Peyer's patch (tissue), 4 donors: ENCODE measurements at regions not wholly inside any gene's neighbourhood (a gene's known extent, or its start where the extent isn't known, plus 50 kb on each side); places are given as distances from the start of the nearest gene placed in this dataset.

ENCODE experiments used
- DNase-seq, 3 donors: peaks; one replicate each; pipeline ENCODE4 v3.0.0-alpha.2; 2017 to 2019
- H3K27ac ChIP-seq, 4 donors: fragments of 200-600 bp; sonication (generic); one replicate each; pipeline ENCODE4 v1.5.1; 2016 to 2019
- H3K27me3 ChIP-seq, 2 donors: fragments of 200-600 bp; sonication (generic); one replicate each; pipeline ENCODE4 v1.5.1; 2019
- H3K36me3 ChIP-seq, 3 donors: fragments of 200-600 bp; sonication (generic); one replicate each; pipeline ENCODE4 v1.5.1; 2016 to 2019
- H3K4me1 ChIP-seq, 4 donors: fragments of 200-600 bp; sonication (generic); one replicate each; pipeline ENCODE4 v1.5.1; 2016 to 2019
- H3K4me3 ChIP-seq, 4 donors: fragments of 200-600 bp; sonication (generic); 1 replicate in 3 of 4; 2 replicates in 1 of 4; pipeline ENCODE4 v1.5.1; 2016 to 2019; ENCODE audit warnings: mild to moderate bottlenecking in 1 of 4
- H3K9me3 ChIP-seq, 4 donors: fragments of 200-600 bp; sonication (generic); one replicate each; pipeline ENCODE4 v1.5.1; 2016 to 2019; ENCODE audit warnings: mild to moderate bottlenecking in 1 of 4
- POLR2A ChIP-seq, 2 donors: fragments of 450-650 bp; IDR thresholded peaks; one replicate each; pipeline ENCODE4 v1.5.1; 2017; ENCODE audit warnings: antibody characterized with exemption in 2 of 2, mild to moderate bottlenecking in 2 of 2, moderate library complexity in 2 of 2
- TF ChIP-seq, protein P1 (sequence below), 6 experiments: fragments of 450-650 bp in 4 of 6; fragments of 200-600 bp in 2 of 6; sonication (generic) in 1 of 6; IDR thresholded peaks; one replicate each; pipeline ENCODE4 v1.5.1; 2017 to 2019; ENCODE audit warnings: antibody characterized with exemption in 6 of 6, mild to moderate bottlenecking in 3 of 6, moderate library complexity in 1 of 6

DNA sequence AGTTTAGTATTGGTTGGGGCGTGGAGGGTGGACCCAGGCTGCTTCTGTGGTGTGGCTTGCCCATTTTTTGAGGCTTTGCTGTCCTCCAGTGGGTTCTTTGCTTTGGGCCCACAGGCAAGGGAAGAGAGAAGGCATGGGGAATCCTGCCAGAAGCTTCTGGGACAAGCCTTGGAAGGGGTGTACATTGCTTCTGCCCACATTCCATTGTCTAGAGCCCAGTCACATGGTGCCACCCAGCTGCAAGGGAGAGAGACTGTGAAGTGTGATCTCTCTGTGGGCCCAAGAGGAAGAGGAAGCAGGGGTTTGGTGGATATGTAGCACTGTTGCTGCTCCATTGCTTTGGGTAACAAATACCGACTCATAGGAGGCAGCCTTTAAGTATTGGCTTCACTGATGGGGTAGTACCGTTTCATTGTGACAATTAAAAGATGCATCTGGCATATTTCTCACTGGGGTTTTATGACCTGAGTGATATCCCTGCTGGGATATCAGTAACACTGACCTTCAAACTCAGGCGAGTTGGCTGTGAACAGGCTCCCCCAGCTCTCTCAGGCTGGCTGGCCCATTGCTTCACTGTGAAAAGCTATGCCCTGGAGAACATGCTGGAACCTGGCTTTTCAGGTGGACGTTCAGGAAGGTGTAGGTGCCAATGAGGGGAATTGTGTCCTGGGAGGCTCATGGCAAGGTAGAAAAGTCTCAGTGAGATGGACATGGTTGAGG, 85.9 kb downstream of the CLDN34 start:
- no peak overlapping the region for H3K4me3 ChIP-seq
- TF ChIP-seq, protein P1, sequence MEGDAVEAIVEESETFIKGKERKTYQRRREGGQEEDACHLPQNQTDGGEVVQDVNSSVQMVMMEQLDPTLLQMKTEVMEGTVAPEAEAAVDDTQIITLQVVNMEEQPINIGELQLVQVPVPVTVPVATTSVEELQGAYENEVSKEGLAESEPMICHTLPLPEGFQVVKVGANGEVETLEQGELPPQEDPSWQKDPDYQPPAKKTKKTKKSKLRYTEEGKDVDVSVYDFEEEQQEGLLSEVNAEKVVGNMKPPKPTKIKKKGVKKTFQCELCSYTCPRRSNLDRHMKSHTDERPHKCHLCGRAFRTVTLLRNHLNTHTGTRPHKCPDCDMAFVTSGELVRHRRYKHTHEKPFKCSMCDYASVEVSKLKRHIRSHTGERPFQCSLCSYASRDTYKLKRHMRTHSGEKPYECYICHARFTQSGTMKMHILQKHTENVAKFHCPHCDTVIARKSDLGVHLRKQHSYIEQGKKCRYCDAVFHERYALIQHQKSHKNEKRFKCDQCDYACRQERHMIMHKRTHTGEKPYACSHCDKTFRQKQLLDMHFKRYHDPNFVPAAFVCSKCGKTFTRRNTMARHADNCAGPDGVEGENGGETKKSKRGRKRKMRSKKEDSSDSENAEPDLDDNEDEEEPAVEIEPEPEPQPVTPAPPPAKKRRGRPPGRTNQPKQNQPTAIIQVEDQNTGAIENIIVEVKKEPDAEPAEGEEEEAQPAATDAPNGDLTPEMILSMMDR (IDR thresholded peaks at IDR 0.05), result no peak
- no peak for TF ChIP-seq POLR2A (IDR thresholded peaks at IDR 0.05)
- no peaks in the 10 kb centered on the region for H3K4me1 ChIP-seq
- no peak for DNase-seq
- no peak overlapping the region for H3K27ac ChIP-seq
- H3K27me3 ChIP-seq, result no peaks in the 10 kb centered on the region
- H3K9me3 ChIP-seq, result no peaks in the 10 kb centered on the region
- H3K36me3 ChIP-seq, result no peaks in the 10 kb centered on the region

DNA sequence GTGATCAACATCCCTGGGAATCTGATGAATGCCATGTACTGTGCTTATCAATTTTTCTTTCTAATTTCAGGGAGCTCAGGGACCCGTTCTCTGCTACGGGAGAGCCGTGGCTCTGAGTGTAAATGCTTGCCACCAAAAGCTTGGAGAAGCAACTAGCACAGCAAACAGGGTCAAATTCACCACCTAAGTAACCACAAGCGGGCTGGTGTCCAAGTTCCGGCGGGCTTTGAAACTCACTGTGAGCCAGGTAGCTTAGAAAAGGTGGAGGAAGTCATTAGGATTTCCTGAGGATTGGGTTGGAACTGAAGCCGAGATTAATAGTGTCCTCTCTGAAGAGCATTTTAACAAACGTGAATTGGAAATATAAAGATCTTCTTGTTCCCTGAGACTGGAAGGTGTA, 87.2 kb downstream of the CLDN34 start:
- TF ChIP-seq, protein P1 (IDR thresholded peaks at IDR 0.05), result no peak
- TF ChIP-seq POLR2A (IDR thresholded peaks at IDR 0.05), result no peak
- Histone ChIP-seq H3K27ac (no peak overlapping the region), H3K9me3 (no peaks in the 10 kb centered on the region), H3K4me1 (no peaks in the 10 kb centered on the region), H3K4me3 (no peak overlapping the region), H3K27me3 (no peaks in the 10 kb centered on the region), H3K36me3 (no peaks in the 10 kb centered on the region)
- DNase-seq, result no peak

DNA sequence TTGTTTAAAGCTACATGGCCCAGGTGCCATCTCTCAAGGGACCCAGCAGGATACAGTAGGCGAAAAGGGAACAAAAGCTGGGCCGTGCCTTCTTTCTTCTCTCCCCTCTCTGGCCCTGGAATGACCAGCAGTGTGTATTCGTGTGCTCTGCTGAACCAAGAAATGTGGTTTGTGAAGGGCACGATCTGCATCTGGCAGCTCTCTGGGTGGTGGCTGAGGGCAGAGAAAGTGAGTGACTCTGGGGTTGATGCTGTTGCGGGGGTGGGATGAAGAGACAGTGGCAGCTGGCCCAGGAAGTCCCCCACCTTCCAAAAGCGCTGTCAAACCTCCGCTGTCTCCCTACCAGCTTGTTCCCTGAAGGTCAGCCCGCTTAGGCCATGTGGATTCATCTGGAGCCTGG, 88.3 kb downstream of the CLDN34 start:
- Histone ChIP-seq H3K9me3 (no peaks in the 10 kb centered on the region), H3K27ac (no peak overlapping the region), H3K4me1 (no peaks in the 10 kb centered on the region), H3K36me3 (no peaks in the 10 kb centered on the region), H3K4me3 (no peak overlapping the region), H3K27me3 (no peaks in the 10 kb centered on the region)
- DNase-seq, result no peak
- no peak for TF ChIP-seq POLR2A (IDR thresholded peaks at IDR 0.05)
- TF ChIP-seq, protein P1 (IDR thresholded peaks at IDR 0.05), result no peak

DNA sequence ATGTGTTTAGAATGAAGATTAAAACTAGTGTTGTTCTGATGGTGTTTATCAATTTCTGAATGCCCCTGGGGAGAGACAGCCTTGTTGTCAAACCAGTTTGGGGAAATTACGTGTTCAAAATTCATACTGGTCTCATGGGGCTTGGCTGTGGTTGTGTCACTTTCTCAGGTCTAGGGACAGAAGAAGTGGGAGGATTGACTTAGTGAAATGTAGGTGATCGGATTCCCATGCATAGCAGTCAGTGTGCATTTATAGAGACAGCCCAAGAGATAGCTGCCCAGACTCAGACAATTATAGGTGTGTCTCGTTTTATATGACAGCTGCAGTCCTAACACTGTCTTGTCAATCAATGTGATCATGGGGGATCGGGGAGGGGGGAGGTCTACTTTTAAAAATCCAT, 94.4 kb upstream of the CLCN4 start:
- TF ChIP-seq POLR2A (IDR thresholded peaks at IDR 0.05), result no peak
- TF ChIP-seq, protein P1 (IDR thresholded peaks at IDR 0.05), result no peak
- DNase-seq, result no peak
- Histone ChIP-seq H3K36me3 (no peaks in the 10 kb centered on the region), H3K9me3 (no peaks in the 10 kb centered on the region), H3K27me3 (no peaks in the 10 kb centered on the region), H3K4me3 (no peak overlapping the region), H3K27ac (no peak overlapping the region), H3K4me1 (no peaks in the 10 kb centered on the region)

DNA sequence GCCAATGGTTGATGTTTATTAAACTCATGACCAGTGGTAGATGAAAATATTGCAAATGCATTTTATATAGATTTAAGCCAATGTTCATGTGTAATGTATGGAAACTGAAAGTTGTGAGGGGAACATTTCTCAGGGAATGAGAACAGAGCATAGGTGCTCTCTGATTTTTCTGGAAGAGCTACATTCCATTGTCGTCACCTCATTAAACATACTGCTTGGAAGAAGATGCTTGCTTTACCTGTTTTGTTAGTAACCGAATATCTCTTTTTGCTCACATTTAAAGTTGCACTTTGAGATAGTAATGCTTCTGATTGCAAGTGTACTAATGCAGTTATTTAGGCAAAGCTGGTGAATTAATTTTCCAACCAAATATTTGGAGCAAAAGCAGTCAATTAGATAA, 93.8 kb upstream of the CLCN4 start:
- Histone ChIP-seq H3K4me1 (no peaks in the 10 kb centered on the region), H3K9me3 (no peaks in the 10 kb centered on the region), H3K4me3 (no peak overlapping the region), H3K27ac (no peak overlapping the region), H3K27me3 (no peaks in the 10 kb centered on the region), H3K36me3 (no peaks in the 10 kb centered on the region)
- no peak for DNase-seq
- TF ChIP-seq, protein P1 (IDR thresholded peaks at IDR 0.05), result no peak
- no peak for TF ChIP-seq POLR2A (IDR thresholded peaks at IDR 0.05)

DNA sequence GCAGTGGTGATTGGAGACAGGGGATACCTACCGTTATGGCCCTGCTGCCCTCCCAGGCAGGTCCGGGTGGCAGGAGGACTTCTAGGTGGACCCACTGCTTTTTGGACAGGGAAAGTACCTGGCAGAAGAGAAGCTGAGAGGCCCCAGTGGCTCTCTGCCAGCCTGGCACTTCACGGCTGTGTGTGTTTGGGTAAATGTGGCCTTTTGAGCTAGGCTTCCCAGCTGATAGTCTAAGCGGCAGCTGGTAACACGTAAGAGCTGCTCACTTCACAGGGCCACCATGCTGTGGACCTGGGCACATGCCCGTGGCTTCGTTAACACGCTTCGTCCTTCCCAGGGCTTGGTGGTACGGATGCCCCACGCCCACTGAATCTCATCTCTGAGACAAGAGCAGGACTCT, 92.0 kb upstream of the CLCN4 start:
- Histone ChIP-seq H3K9me3 (no peaks in the 10 kb centered on the region), H3K4me3 (no peak overlapping the region), H3K27me3 (no peaks in the 10 kb centered on the region), H3K36me3 (no peaks in the 10 kb centered on the region), H3K4me1 (no peaks in the 10 kb centered on the region), H3K27ac (no peak overlapping the region)
- no peak for DNase-seq
- TF ChIP-seq, protein P1 (IDR thresholded peaks at IDR 0.05), result no peak
